NT2/D1 (cell line): ENCODE measurements at regions not wholly inside any gene's neighbourhood (a gene's known extent, or its start where the extent isn't known, plus 50 kb on each side); places are given as distances from the start of the nearest gene placed in this dataset.

ENCODE experiments used
- SUZ12 ChIP-seq: IDR thresholded peaks from 2 replicates; pipeline ENCODE4 v1.6.1; 2011; ENCODE audit not compliant: insufficient read length, insufficient read depth; ENCODE audit errors: extremely low read depth
- YY1 ChIP-seq: IDR thresholded peaks from 2 replicates; pipeline ENCODE4 v1.6.1; 2011; ENCODE audit not compliant: insufficient read length, insufficient read depth

DNA sequence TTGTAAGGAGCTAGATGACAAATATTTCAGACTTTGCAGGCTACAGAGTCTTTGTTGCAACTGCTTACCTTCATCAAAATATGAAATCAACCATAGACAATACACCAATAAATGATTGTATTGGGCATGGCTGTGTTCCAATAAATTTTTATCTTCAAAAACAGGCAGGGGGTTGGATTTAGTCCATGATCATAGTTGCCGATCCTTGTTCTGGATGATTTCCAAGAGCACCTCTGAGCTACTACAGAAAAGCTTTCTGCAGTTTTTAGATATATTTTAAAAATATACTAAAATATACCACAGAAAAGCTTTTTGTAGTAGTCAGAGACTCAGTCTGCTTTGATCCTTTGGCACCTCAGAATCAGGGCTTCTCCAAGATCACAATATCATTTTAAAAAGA is 145.0 kb downstream of the HTR1B start:
- no peak for TF ChIP-seq SUZ12
- no peak for TF ChIP-seq YY1
